ENCODE measurements at regions not wholly inside any gene's neighbourhood (a gene's known extent, or its start where the extent isn't known, plus 50 kb on each side); places are given as distances from the start of the nearest gene placed in this dataset.

DNA sequence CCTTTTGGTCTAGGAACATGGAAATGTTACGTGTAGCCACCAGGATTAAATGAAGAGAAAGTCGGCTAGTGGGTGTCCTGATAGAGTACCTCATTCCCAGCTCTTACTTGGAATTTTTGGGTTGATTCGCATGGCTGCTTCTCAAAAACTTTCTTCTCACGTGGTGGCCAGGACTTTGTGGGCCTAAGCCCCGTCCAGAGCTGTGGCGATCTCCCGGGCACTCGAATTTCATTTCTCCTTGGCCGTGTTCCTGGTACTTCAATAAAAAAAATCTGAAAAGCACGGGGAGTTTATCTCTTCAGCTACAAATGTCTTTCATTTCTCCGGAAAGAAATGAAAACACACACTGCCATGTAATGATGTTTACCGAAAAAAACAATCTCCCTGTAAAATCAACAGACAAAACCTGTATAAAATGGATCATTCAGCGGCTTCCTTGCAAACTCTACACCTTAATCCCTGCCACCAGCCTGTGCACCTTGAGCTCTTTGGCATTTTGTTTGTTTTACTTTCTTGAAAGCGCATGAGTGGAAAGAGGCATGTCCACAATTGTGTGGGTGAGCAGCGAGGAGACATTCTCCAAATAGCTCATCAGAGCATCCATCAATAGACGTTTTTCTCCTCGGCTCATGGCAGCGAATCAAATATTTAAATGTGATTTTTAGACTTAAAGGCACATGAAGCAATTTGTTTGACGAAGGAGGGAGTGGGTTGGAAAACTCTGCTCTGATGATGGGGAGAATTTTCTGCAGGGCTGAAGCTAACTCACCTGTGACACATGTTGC lies 173.1 kb downstream of the TFAP2C start:
- DNase-seq (ENCODE audit: low spot score), result peak; percentile 39

DNA sequence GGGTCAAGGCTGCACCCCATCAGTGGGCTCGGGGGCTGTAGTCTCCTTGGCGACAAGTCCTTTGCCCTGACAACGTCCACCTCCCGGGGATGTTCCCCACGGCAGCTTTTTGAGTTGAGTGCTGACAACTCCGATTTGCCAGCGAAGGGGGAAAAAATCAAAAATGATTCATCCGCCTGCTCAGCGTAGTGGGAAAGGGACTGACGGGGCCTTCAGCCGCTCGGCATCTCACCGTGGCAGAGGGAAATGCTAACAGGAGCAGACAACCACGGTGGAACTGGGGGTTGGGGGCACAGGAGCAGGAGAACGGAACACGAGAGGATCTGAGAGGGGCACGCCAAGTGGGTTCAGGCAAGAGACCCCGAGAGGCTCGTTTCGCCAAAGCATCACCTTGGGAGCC lies 173.7 kb downstream of the TFAP2C start:
- no peak for DNase-seq (ENCODE audit: low spot score)

DNA sequence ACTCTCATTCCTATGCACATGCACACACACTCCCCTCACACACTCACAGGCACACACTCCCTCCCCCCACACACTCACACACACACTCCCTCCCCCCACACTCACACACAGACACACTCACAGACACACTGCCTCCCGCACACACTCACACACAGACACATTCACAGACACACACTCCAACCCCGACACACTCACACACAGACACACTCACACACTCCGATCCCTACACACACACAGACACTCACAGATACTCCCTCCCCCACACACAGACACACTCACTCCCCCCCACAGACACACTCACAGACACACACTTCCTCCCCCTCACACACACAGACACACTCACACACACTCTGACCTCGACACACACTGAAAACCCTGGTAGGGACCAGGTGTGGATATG lies 176.2 kb downstream of the TFAP2C start:
- no peak for DNase-seq (ENCODE audit: low spot score)

DNA sequence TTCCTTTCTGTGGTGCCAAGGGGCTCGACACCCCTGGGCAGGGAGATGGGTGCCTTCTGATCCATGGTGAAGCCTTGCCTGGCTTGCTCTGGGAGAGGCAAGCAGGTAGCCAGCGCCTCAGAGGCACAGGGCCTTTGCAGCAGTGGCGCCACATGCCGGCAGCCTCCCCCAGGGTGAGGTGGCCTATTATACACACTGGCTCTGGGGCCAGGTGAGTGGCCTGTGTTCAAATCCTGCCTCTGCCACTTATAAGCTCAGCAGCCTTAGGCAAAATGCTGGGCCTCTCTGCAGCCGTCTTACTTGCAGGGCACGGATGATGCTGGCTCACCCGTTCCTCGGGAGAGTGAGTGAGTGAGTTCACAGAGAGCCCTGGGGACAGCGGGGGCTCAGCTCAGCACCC lies 176.9 kb downstream of the TFAP2C start:
- DNase-seq (ENCODE audit: low spot score), result no peak

DNA sequence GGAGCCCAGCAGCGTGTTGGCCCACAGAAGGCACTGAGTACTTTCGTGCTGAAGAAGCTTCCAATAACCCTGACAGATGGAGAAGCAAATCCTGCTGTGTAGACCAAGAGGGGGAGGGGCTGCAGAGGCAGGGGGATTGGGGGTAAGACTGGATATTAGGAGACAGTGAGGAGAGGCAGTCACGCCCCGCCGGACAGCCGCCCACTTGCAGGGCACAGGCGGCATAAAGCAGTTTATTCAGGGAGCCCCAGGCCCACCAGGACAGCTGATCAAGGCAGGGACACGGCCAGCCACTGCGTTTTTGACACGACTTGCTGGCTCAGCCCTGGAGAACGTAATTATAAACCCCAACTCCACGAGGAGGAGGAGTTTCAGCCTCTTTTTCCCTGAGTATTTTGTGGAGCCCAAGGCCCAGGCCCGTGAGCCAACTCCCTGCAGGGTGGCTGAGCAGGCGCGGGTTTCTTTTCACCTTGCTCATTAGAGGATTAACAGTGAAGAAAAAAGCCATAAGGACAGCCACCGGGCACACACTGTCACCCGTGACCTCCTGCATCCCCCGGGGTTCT lies 177.9 kb downstream of the TFAP2C start:
- no peak for DNase-seq (ENCODE audit: low spot score)

DNA sequence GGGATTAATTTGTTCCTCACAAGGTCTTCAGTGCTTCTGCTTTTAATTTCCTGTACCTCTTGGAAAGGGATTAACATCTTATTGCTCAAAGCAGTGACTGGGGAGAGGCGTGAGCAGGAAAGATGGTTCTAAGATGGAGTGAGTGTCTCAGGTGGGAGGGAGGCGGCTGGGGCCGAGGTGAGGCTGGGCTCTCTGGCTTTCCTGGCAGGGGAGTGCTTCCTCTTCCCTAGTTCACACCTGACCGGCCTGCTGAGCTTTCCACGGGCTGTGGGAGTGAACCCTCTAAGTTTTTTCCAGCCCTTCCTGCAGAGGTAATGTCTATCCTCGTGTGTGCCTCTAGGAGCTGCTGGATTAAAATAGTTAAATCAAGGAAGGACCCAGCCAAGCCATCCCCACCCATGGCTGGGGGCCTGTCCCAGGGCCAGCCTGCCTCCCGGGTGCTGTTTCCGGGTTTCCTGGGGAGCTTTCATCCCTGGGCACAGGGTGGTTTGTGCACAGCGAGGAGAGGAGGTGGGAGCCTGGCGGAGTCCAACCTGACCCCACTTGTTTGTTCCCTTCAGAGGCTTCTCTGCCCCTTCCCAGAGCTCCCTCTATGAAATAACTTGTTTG lies 179.1 kb downstream of the TFAP2C start:
- no peak for DNase-seq (ENCODE audit: low spot score)

DNA sequence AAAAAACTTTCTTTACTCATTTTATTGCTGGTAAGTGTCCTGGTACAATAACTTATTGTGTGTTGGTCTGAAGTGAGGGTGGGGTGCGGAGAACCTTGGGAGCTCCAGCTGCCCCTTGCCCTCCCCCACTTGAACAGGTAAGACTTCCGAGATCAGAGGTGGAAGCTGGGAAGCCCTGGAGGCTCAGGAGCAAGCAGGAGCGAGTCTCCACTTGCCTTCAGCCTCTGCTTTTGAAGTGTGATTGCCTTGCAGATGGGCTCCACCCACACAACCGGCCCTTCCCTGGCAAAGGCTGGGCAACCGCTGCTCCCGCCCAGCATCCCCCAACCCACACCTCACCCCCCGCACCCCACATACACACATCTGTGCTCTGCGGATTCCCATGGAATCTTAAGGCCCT lies 179.6 kb downstream of the TFAP2C start:
- DNase-seq (ENCODE audit: low spot score), result no peak

DNA sequence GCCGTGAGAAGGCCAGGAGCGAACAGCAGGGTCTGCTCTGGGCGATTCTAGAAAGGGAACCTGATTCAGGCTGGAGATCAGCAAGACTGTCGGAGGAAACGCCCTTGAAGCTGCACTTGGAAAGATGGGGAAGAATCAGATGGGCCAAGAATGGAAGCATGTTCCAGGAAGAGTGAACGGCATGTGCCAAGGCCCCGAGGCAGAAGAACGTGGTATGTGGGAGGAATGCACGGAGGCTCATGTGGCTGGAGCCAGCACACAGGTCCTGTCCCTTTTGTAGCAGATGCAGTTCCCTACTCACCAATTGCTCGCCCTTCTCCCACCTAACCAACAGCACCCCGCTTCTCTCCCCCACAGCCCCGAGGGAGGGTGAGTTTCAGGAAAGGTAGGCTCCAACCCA lies 180.6 kb downstream of the TFAP2C start:
- no peak for DNase-seq (ENCODE audit: low spot score)

DNA sequence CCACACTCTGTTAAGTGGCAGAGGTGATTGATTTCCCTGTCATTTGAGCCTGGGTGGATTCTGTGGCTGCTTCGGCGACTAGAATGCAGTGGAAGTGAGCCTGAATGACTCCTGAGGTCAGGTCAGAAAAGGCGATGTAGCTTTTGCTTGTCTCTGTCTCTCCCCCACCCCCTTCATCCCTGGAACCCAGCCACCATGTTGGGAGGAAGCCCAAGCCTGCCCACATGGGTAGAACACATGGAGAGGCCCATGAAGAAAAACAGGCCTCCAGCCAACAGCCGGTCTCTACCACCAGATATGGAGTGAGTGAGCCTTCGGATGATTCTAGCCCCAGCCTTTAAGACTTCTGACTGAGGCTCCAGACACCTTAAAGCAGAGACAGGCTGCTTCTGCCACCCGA lies 181.0 kb downstream of the TFAP2C start:
- no peak for DNase-seq (ENCODE audit: low spot score)

DNA sequence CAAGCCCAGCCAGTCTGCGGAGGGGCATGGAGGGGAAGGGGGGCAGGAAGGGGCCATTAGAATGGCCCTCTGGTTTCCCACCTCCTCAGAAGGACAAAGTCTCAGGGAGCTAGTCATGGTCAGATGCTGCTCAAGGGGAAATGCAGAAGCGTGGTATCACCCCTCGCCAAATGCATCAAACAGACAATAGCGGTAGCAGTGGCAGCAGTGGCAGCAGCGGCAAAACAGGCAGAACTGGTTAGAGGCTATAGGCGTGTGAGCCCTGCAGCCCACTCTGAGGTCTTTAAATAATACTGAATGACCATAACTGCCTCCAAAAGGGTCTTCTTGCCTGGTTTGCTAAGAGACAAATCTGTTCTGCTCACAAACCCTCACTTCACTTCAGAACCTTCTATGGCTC lies 186.7 kb downstream of the TFAP2C start:
- DNase-seq (ENCODE audit: low spot score), result no peak

DNA sequence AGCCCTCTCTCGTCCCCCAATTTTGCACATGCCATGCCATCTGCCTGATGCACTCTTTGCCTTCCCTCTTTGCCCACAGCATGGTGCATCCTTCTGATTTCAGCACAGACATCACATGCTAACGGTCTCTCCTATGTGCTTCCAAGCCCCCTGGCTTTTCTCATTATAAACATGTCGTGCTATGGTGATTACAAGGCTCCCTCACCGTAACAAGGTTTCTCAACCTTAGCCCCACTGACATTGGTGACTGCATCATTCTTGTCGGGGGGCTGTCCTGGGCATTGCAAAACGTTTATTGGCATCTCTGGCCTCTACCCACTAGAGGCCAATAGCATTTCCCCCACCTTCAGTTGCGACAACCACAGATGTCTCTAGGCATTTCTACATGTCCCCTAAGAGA lies 187.2 kb downstream of the TFAP2C start:
- no peak for DNase-seq (ENCODE audit: low spot score)

DNA sequence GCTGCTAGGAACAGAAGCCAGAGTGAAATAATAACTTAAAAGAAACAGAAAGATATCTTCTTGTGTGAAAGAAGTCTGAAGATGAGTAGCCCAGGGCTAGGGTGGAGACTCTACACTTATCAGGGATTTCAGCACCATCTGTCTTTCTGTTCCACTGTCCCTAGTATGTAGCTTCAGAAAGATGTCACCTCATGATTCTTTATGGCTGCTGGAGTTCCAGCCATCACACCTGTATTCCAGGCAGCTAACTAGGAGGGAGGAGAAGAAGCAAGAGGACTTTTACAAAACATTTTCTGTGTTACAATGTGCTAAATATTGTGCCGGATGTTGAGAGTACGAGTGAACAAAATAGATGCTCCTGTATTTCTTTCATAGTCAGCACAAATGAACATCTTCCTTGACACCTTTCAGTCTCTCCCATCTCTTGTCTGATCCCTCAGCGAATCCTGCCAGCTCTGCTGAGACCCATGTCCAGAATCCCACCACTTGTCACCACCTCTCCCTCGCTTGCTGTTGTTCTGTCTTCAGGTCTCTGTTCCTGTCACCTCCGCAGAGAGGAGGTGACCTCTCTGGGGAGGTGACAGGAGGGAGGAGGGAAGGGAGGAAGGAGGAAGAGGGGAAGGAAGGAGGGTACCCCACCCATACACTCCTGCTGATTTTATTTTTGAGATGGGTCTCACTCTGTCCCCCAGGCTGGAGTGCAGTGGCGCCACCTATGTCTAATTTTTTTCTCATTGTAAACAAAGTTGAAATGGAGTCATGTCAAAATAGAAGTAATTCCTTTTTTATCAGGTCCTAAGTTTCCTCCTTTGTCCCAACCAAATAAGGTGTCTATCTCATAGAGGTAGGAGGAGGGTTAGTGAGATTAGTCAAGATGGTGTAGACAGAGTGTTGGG lies 188.9 kb downstream of the TFAP2C start:
- no peak for DNase-seq (ENCODE audit: low spot score)

DNA sequence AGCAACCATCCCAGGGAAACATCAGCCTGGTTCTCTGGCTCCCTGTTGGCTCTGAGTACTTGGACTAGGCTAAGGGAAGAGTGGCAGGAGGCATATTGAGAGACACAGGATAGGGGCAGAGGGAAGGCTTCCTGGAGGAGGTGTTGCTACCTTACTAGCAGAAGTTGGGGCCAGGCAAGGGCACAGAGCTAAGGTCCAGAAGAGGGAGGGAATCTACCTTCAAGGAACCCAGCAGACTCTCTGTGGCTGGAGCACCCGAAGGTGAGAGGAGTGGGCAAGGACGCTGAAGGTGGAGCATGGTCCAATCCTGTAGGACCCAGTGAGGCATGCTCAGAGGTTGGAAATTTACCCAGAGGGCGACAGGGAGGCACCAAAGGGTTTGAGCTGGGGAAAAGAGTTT lies 191.9 kb downstream of the TFAP2C start:
- DNase-seq (ENCODE audit: low spot score), result no peak

DNA sequence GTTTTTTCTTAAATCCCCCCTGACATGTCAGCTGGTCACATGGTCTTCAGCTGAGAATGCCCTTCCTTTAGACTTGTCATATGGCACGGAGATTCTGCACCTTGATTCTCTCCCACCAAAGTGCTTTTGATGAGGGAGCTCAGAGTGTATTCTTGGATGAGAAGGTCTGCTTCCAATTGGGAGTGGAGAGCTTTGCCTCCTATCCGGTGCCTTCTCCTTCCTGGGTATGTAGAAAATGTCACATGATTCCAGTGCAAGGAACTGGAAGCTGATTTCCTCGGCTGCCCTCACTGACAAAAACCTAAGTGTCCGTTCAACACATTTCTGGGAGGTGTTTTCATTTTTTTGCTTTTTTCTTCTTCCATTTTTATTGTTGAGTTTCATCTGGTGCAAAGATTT lies 197.2 kb downstream of the TFAP2C start:
- DNase-seq (ENCODE audit: low spot score), result peak; percentile 58

DNA sequence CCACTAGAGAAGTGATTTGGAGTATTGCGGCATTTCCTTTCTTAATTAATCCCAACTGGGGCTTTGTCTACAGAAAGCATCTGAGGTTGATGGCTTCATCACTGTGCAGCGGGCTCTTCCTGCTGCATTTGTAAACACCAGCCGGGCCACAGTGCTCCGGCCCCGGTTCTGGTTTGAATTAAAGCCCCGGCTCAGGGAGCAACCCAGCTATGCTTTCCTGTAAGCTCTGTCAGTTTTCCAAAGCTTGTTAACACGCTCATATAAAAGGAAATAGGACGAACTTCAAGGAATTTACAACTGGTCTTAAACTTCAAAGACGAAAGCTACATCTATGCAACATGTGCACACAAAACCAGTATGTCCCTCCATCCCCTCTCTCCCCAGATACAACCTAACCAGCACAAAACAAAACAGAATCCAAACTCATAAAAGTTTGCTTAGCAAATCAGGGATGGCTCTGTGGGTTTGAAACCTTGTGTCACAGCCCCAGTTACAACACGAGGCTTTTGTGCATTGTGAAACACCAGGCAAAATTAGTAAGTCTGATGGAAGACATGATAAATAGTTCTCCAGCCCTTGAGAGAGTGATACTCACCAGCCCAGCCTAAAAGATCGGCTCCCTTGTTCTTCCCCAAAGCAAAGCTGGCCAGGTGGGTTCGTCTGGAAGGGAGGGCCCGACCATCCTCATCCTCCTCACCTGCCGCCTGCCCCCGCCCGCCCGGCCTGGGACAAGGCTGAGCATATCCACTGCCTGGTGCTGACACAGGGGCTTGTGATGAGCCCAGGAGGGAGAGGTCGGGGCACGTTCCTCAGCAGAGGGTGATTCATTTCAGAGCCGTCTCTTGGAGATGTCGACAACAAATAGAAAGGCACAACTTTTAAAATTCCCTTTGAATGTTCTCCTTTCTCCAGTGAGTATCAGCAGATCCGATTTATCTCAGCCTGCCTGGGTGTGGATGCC lies 197.9 kb downstream of the TFAP2C start:
- peak; percentile 87 for DNase-seq (ENCODE audit: low spot score)

DNA sequence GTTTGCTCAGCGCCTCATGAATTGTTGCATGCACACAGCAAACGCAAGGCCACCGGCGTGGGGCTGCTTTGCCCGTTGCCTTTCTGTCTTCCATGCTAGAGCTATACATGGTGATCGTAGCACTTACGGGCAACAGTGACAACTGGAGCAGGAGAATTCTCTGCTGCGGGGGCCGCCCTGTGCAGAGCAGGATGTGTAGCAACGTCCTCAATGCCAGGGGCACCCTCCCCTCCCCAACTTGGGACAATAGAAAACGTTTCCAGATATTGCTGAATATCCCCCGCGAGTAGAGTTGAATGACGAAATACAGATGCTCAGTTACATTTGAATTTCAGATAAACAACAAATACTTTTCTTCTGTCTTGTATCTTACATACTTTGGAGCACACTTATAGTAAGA lies 198.7 kb downstream of the TFAP2C start:
- no peak for DNase-seq (ENCODE audit: low spot score)

DNA sequence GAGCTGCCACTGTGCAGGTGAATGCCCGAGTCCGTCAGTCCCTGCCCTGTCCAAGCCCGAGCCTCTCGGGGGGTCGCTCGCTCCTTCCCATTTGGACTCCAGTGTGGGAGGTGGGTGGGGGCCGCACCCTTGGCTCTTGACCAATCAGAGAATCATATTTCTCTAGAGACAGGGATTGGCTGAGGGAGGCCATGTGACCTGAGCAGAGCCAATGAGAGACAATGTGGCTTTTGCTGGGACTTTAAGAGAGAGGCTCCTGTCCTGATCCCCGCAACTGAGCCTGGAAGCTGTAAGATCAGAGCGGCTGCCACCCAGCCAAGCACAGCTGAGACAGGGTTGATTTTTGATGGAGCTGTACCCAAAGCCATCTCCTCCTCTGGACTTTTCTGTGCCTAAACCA lies 199.3 kb downstream of the TFAP2C start:
- no peak for DNase-seq (ENCODE audit: low spot score)

DNA sequence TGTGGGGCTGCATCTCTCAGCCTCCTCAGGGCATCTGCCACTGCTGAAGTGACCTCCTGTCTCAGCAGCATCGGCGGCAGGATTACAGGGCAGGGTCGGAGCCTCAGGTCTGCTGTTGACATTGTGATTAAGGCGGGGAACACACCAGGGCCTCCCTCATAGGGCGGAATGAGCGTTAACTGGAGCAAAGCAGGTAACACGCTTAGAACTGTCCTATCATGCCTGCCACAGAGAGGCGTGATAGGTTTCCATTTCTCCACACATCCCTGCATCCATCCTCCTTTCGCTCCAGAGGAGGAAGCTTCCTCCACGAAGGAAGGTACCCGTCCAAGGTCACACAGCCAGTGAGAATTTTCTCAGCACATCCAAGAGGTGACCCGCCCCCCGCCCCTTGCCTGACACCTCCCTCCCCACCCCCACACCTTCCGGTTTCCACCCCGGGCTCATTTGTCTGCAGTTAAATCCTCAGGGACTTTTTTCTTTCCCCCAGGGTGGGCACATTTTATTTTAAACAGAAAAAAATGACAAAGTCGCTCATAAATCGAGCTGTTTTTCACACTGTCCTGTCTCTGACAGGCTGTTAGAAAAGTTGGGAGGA lies 200.8 kb downstream of the TFAP2C start:
- no peak for DNase-seq (ENCODE audit: low spot score)

DNA sequence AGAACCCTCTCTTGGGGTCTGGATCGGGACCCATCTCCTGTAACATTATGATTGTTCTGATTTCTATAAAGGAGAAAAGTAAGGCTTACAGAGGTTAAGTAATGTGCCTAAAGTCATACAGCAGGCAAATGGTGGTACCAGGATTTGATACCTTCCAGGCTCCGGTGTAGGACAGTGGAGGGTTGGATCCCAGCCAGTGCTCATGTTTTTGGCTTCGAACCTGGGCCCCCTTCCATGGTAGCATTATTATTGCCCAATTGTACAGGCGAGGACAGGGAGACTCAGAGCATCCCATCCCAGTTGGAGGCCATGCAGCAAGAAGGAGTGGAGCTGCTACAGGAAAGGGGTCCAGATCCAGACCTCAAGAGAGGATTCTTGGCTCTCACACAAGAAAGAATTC lies 202.7 kb downstream of the TFAP2C start:
- no peak for DNase-seq (ENCODE audit: low spot score)

DNA sequence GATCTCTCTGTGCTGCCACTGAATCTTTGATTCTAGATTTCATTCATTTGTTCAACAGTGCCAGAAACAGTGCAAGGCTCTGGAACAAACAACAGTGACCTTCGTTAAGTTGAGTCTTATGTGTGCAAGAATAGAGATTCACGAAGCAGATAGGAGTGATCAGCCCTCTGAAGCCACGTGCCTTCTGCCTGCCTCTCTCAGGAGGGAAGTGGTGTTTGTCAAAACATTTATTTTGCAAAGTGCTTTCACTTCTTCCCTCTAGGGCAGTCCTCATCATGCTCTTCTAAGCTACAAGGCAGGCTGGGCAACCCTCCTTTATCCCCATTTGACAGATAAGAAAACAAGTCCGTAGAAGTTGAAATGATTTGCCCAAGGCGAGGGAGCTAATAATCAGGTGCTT lies 204.3 kb downstream of the TFAP2C start:
- DNase-seq (ENCODE audit: low spot score), result no peak

All from GM03348 (cell line).